Lung (tissue), 11 donors: ENCODE measurements at regions not wholly inside any gene's neighbourhood (a gene's known extent, or its start where the extent isn't known, plus 50 kb on each side); places are given as distances from the start of the nearest gene placed in this dataset.

ENCODE experiments used
- ATAC-seq: fragments of 200-7000 bp; cut with Tn5 transposase; one replicate; pipeline ENCODE4 v1.9.1; 2020; ENCODE audit warnings: moderate number of reproducible peaks; ENCODE audit not compliant: insufficient read depth, low FRiP score
- DNase-seq, 3 donors: peaks; one replicate each; pipeline ENCODE4 v3.0.0-alpha.2; 2013 to 2017
- H3K27ac ChIP-seq, 2 donors: one replicate each; pipeline ENCODE4 v1.5.1; 2013; ENCODE audit warnings: mild to moderate bottlenecking in 2 of 2, moderate library complexity in 2 of 2, control low read depth in 1 of 2, inconsistent platforms in 1 of 2, low read depth in 1 of 2, low read length in 1 of 2
- H3K27me3 ChIP-seq, 3 donors: one replicate each; pipeline ENCODE4 v1.5.1; 2013; ENCODE audit warnings: low read length in 2 of 3; ENCODE audit not compliant: control insufficient read depth in 3 of 3, insufficient read depth in 3 of 3
- H3K36me3 ChIP-seq, 4 donors: one replicate each; pipeline ENCODE4 v1.5.1; 2013; ENCODE audit warnings: low read length in 4 of 4, mild to moderate bottlenecking in 1 of 4, moderate library complexity in 1 of 4; ENCODE audit not compliant: control insufficient read depth in 4 of 4, insufficient read depth in 4 of 4
- H3K4me1 ChIP-seq, 5 donors: one replicate each; pipeline ENCODE4 v1.5.1; 2013; ENCODE audit warnings: low read length in 5 of 5, mild to moderate bottlenecking in 2 of 5, moderate library complexity in 1 of 5; ENCODE audit not compliant: control insufficient read depth in 5 of 5, insufficient read depth in 5 of 5
- H3K4me3 ChIP-seq: one replicate; pipeline ENCODE4 v1.5.1; 2013; ENCODE audit warnings: mild to moderate bottlenecking, control low read depth, moderate library complexity
- H3K9ac ChIP-seq, 2 donors: one replicate each; pipeline ENCODE4 v1.5.1; 2013; ENCODE audit warnings: low read length in 2 of 2, control low read depth in 1 of 2; ENCODE audit not compliant: insufficient read depth in 1 of 2
- H3K9me3 ChIP-seq, 4 donors: one replicate each; pipeline ENCODE4 v1.5.1; 2013; ENCODE audit warnings: low read length in 3 of 4, mild to moderate bottlenecking in 1 of 4, moderate library complexity in 1 of 4; ENCODE audit not compliant: control insufficient read depth in 4 of 4, insufficient read depth in 3 of 4
- CTCF ChIP-seq: IDR thresholded peaks from 2 replicates; pipeline ENCODE4 v1.5.1; 2012; ENCODE audit warnings: mild to moderate bottlenecking; ENCODE audit errors: control extremely low read depth, extremely low read depth
- WGBS, 2 donors: extraction: QIAGEN DNeasy Blood & Tissue Kit; methylation state at CpG; one replicate each; pipeline ENCODE4 v1.1.7; 2013; 5-methylcytosine and 5-hydroxymethylcytosine counted together
- donor health status: control.
- donor health status: control.
- donor health status: Bipolar disorder and iron deficiency.
- donor health status: healthy.
- donor health status: DM: yes; HTN: yes; CAD: no.

- DNase-seq (no peak), ATAC-seq (no peak)
- 75 to 88% methylated on average over 3 of the region's 3 CpGs for WGBS, 2 donors
- H3K27me3 ChIP-seq, result no peaks in the 10 kb centered on the region
- H3K36me3 ChIP-seq, result no peaks in the 10 kb centered on the region
- H3K27ac ChIP-seq, result no peak overlapping the region
- H3K4me1 ChIP-seq, result no peaks in the 10 kb centered on the region
- H3K9me3 ChIP-seq, result peaks cover 0 to 3% (median 1%) of the 10 kb centered on the region in 4 donors
- no peak overlapping the region for H3K9ac ChIP-seq
- TF ChIP-seq CTCF, result no peak
- no peak overlapping the region for H3K4me3 ChIP-seq
These were observed 55.3 kb upstream of the SDK1 start for GRCh38 chr7:3245721-3246120.

GRCh38 chr7:3246127-3246526 is 54.9 kb upstream of the SDK1 start:
- no peaks in the 10 kb centered on the region for H3K36me3 ChIP-seq
- 81 to 83% methylated on average over 3 of the region's 3 CpGs for WGBS, 2 donors
- DNase-seq, result no peak
- TF ChIP-seq CTCF, result no peak
- peaks cover 0 to 3% (median 1%) of the 10 kb centered on the region in 4 donors for H3K9me3 ChIP-seq
- no peaks in the 10 kb centered on the region for H3K27me3 ChIP-seq
- no peak overlapping the region for H3K9ac ChIP-seq
- H3K4me1 ChIP-seq, result no peaks in the 10 kb centered on the region
- no peak for ATAC-seq
- H3K27ac ChIP-seq, result no peak overlapping the region
- no peak overlapping the region for H3K4me3 ChIP-seq

GRCh38 chr7:3246651-3247050 is 54.4 kb upstream of the SDK1 start:
- no peak overlapping the region for H3K4me3 ChIP-seq
- 65 to 73% methylated on average over 4 of the region's 4 CpGs for WGBS, 2 donors
- ATAC-seq (no peak), DNase-seq (peak in 2 of 3 donors; percentile 26 to 55)
- H3K9me3 ChIP-seq, result peaks cover 0 to 3% (median 1%) of the 10 kb centered on the region in 4 donors
- H3K27me3 ChIP-seq, result no peaks in the 10 kb centered on the region
- no peaks in the 10 kb centered on the region for H3K36me3 ChIP-seq
- H3K4me1 ChIP-seq, result no peaks in the 10 kb centered on the region
- H3K27ac ChIP-seq, result no peak overlapping the region
- TF ChIP-seq CTCF, result no peak
- no peak overlapping the region for H3K9ac ChIP-seq

GRCh38 chr7:3250725-3251124 is 50.3 kb upstream of the SDK1 start:
- Histone ChIP-seq H3K36me3 (no peaks in the 10 kb centered on the region), H3K4me3 (no peak overlapping the region), H3K27ac (no peak overlapping the region), H3K9ac (no peak overlapping the region), H3K27me3 (no peaks in the 10 kb centered on the region), H3K4me1 (no peaks in the 10 kb centered on the region), H3K9me3 (peaks cover 0 to 3% (median 1%) of the 10 kb centered on the region in 4 donors)
- ATAC-seq, result no peak
- WGBS, 2 donors, result 67 to 82% methylated on average over 5 of the region's 5 CpGs
- no peak for DNase-seq
- no peak for TF ChIP-seq CTCF
